ENCODE measurements at regions not wholly inside any gene's neighbourhood (a gene's known extent, or its start where the extent isn't known, plus 50 kb on each side); places are given as distances from the start of the nearest gene placed in this dataset.

GRCh38 chr13:22061806-22062391, 391.0 kb downstream of the FGF9 start:
- no peak for DNase-seq (ENCODE audit: low spot score)

DNA sequence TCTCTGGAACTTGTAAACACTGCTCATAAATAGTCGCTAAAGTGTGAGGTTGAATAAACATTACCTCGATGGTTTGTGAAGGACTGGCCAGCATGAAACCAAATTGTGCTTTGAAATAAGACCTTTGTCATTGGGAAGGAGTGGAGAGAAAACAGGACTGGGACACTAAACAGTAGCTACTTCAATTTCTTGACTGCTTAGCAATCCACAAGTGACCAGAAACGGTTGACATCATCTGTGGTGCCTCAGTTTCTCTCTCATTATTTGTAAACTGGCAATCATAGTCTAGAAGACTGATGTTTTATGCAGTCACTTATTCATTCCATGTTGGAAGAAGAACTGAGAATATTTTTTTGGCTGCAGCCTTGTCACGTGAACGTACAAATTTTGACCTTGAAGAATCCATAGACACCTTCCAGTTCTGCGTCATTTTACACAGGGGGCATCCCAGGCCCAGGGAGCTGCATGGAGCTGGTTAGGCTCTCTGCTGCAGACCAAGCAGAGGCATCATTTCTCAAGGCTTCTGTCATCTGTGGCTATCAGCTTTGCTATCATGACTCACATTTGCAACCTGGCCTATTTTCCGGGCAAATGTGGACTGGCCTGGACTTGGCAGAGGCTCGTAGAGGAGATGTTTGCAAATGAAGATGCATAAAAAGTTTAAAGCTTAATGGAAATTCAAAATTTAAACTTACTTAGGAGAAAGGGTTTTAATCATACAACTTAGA, 391.8 kb downstream of the FGF9 start:
- no peak for DNase-seq (ENCODE audit: low spot score)

- DNase-seq (ENCODE audit: low spot score) = no peak
These were observed 392.7 kb downstream of the FGF9 start for GRCh38 chr13:22063416-22064124.

DNA sequence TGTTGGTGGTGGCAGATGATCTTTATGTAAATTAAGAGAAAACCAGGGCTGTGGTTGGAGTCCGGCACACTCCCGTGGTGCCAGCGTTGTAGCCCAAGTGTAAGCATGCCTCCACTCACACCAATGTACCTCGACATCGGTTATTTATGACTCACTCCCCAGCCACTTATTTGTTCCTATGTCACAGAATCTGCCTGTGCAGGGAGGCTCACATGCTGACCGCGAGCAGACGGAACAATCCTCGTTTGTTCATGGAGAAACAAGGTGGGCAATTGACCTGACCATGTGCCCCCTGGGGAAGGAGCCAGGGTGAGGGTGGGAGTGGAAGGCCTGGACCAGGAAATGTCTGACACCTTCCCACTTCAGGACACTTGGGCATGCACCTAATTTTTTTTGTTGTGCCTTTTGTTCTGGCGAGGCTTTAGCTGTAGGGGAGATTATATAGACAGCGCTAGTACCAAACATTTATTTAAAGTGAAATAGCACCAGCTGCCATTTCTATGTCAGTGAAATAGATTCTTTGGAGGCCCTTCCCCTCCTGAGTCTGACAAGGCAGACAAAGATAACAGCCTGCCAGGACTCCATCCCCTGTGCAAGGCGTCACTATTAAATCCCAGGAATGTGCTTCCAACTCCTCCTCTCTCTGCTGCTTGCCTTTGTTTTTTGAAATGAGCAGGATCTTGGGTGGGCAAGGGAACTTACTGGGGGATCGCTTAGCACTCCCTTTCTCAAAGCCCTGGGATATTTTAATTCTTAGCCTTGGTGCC, 394.2 kb downstream of the FGF9 start:
- DNase-seq (ENCODE audit: low spot score) = no peak

DNA sequence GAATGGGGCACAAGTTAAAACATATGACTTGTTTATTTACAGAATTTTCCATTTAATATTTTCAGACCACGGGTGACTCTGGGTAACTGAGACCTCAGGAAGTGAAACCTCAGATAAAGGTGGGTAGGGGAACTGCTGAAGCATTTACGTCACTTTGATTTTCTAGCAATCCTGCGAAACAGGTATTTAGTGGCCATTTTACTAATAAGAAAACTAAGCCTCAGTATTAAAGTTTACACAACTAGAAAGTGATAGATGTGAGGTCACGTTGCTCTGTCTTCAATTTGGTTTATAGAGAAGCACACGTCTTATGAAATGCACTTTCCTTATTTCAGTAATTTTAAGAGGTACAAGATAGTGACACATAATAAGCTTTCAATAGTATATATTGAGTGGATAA, 402.8 kb downstream of the FGF9 start:
- DNase-seq (ENCODE audit: low spot score) = no peak

GRCh38 chr13:22074403-22074802, 403.5 kb downstream of the FGF9 start:
- DNase-seq (ENCODE audit: low spot score) = no peak

GRCh38 chr13:22076658-22077057, 405.8 kb downstream of the FGF9 start:
- DNase-seq (ENCODE audit: low spot score) = no peak

- no peak for DNase-seq (ENCODE audit: low spot score)
These were observed 406.4 kb downstream of the FGF9 start for GRCh38 chr13:22077205-22077683.

- DNase-seq (ENCODE audit: low spot score) = no peak
These were observed 406.9 kb downstream of the FGF9 start for GRCh38 chr13:22077764-22078163.

DNA sequence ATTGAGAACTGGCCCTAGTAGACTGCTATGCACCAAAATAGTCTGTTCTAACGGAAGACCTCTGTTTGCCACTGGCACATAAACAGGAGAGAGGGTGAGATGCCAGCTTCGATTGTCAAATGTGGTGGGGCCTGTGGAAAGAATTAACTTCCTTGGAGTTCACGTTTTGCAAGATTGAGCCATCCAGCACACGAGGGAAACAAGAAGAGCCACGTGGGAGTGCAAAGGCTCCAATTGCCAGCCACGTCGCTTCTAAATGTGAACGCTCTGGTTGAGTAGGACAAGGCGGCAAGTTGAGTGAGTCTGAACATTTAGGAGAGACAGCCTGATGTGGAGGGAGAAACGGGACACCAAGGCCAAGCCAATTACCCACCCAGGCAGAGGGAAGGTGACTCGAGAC, 409.1 kb downstream of the FGF9 start:
- no peak for DNase-seq (ENCODE audit: low spot score)

DNA sequence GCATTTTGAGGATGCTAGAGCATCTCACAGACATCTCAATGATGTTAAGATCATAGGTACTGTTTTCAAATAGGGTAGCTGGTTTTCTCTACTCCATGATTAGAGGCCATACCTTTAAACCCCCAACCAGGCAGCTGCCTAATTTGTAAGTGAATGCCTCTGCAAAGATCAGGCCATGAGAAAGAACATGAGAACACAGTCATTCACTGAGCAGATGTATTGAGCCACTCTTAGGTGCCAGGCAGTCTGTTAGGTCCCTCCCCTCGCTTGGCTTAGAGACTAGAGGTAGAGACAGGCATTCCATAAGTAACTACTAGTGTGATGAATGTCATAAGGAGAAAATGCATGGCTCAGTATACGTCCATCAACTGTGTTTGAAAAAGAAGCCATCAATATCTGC, 410.0 kb downstream of the FGF9 start:
- DNase-seq (ENCODE audit: low spot score) = no peak

- no peak for DNase-seq (ENCODE audit: low spot score)
These were observed 410.6 kb downstream of the FGF9 start for GRCh38 chr13:22081430-22081829.

DNA sequence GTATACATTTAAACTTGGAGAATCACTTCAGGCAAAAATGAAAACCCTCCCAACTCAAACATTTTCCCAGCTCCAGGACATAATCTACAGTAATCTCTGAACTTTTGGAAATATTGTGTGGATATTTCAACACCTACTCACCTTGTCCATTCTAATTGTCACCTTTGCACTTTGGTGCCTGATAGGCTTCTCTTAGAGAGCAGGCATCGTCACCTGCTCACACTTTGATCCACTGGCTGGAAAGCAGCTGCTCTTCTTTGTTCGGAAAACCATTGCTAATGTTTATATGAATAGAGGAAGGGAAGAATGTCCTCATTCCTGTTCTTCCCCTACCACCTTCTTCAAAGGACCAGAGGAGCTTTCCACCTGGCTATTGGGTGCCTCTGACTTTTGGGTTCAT, 411.2 kb downstream of the FGF9 start:
- DNase-seq (ENCODE audit: low spot score) = no peak

DNA sequence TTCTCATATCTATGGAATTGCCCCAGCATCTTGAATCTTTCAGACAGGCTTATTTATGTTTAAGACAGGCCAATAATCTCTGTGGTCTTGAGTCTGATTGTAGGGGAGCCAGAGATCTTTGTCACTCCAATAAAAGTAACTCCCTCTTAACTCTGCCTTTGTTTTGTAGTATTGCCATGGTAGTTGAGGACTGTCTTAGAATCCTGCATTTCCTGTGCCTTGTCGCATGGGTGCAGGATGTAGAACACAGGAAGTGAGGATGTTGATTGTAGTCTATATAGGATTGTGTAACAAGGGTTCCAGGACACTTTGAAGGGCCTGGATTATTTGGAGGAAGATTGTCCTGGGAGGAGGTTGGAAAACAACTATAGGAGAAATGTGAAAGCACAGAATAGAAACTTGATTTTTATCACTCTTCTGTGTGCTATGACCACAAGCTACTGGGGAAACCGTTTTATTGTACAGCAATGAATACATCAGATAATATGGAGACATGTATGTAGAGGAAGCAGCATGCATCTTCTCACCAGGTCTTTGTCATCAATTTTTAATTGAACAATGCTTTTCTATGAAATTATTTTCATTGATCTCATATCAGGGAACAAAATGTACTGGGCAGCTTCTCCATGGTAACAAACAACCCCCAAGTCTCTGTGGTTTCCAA, 411.7 kb downstream of the FGF9 start:
- no peak for DNase-seq (ENCODE audit: low spot score)

DNA sequence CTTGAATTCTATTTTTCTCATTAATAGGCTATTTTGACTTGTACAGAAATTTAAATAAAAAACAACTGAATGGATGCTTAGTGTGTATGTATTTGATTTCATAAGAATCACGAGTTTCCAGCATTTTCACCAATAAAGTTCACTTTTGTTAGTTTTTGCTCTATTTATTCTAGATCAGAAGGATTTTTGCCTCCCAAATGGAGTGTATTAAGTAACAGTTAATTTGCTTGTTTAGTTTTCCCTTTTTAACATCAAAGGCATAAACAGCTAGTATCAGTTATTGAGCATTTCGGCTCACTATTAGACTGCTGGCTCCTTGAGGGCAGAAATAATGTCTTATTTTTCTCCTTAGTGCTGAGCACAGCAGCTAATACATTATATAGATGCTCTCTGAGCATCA, 414.1 kb downstream of the FGF9 start:
- DNase-seq (ENCODE audit: low spot score) = no peak

- no peak for DNase-seq (ENCODE audit: low spot score)
These were observed 415.9 kb downstream of the FGF9 start for GRCh38 chr13:22086597-22087330.

GRCh38 chr13:22090106-22090505, 419.2 kb downstream of the FGF9 start:
- DNase-seq (ENCODE audit: low spot score) = no peak

DNA sequence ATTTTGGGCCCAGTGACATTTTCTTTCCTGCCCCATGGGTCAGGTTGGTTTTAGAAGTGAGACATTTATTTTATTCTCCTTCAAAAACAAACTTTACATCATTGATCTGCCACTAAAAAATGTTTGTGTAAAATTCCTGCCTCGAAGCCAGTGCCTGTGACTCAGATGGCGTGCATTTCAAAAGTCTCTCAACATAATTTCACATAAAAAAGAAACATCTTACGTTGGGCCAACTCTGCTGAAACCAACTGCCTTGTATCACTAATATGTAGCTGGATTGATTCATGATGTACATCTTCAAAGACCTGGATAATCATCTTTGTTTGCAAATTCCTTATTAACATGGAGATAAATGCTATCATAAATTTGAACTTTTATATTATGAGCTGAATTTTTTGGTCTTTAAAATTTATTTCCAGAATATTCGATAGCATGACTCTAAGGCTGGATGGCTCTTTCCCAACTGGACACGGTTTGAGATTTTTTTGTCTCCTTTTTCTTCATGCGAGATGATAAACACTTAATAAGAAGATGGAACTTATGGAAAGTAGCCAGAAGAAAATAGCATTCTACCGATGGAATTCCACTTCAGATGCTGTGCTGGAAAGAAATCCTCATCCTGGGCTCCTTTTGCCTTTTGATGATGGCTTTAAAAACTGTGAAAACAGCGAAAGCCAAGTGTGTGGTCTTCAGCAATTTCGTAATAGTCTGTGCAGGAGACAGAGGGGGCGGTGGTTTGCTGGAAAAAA, 420.5 kb downstream of the FGF9 start:
- DNase-seq (ENCODE audit: low spot score) = no peak

DNA sequence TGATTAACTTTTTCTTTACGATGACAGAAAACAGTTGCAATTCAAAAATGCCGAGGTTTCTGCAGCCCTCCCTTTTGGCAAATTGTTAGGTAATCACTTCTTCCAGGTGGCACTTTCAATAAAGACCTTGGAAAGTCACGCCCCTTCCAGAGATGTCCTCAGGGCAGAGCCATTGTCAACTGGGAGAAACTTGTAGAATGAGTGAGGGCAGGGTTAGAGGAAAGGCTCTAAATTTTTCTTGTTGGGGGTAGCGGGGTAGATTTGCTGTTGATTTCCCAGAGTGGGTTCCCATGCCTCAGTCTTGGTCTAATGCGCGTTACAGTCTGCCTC, 421.1 kb downstream of the FGF9 start:
- DNase-seq (ENCODE audit: low spot score) = no peak

GRCh38 chr13:22092791-22093560, 422.1 kb downstream of the FGF9 start:
- DNase-seq (ENCODE audit: low spot score) = no peak
